ENCODE measurements at regions not wholly inside any gene's neighbourhood (a gene's known extent, or its start where the extent isn't known, plus 50 kb on each side); places are given as distances from the start of the nearest gene placed in this dataset.

GRCh38 chr5:135678640-135679268 is 100.0 kb upstream of the CXCL14 start:
- no peak for TF ChIP-seq CTCF (IDR thresholded peaks at IDR 0.05)
- no peak for TF ChIP-seq POLR2AphosphoS5 (IDR thresholded peaks at IDR 0.05; ENCODE audit: low read depth, low read length)

Measured in Panc1 (cell line).